GM13977 (cell line): ENCODE measurements at regions not wholly inside any gene's neighbourhood (a gene's known extent, or its start where the extent isn't known, plus 50 kb on each side); places are given as distances from the start of the nearest gene placed in this dataset.
"Not testable (repeated sequence)": the region's sequence is repeated elsewhere in the genome, so short reads cannot be mapped to it uniquely, and the experiment has no call there.

ENCODE experiments used
- DNase-seq: peaks from one replicate; pipeline ENCODE4 v3.0.0; 2012; ENCODE audit warnings: low spot score
- in situ Hi-C: fragments of 300-500 bp; cut with MboI; formaldehyde crosslinking; loops from one replicate; pipeline ENCODE4 v1.12.0; 2022; ENCODE audit warnings: low sequenced_read_pairs, low pct_unique_long_range_greater_than_20kb, mixed read lengths, inconsistent platforms; ENCODE audit not compliant: unreplicated experiment
- TF ChIP-seq, protein P1 (sequence below): IDR thresholded peaks from 2 replicates; pipeline ENCODE4 v1.5.1; 2012; ENCODE audit warnings: mild to moderate bottlenecking, control low read depth; ENCODE audit not compliant: insufficient read depth; ENCODE audit errors: extremely low read depth, missing control alignments

DNA sequence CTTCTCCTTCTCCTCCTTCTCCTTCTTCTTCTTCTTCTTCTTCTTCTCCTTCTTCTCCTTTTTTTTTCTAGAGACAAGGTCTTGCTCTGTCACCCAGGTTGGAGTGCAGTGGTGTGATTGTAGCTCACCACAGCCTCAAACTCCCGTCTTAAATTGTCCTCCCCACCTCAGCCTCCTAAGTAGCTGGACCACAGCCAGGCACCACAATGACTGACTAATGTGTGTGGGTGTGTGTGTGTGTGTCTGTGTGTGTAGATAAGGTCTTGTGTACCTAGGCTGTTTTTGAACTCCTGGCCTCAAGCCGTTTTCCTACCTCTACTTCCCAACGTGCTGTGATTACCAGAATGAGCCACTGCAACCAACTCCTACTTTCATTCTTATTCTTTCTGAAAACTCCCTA is 390.9 kb downstream of the ADAM29 start:
- TF ChIP-seq, protein P1, sequence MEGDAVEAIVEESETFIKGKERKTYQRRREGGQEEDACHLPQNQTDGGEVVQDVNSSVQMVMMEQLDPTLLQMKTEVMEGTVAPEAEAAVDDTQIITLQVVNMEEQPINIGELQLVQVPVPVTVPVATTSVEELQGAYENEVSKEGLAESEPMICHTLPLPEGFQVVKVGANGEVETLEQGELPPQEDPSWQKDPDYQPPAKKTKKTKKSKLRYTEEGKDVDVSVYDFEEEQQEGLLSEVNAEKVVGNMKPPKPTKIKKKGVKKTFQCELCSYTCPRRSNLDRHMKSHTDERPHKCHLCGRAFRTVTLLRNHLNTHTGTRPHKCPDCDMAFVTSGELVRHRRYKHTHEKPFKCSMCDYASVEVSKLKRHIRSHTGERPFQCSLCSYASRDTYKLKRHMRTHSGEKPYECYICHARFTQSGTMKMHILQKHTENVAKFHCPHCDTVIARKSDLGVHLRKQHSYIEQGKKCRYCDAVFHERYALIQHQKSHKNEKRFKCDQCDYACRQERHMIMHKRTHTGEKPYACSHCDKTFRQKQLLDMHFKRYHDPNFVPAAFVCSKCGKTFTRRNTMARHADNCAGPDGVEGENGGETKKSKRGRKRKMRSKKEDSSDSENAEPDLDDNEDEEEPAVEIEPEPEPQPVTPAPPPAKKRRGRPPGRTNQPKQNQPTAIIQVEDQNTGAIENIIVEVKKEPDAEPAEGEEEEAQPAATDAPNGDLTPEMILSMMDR: no peak
- in situ Hi-C loops: no loop called here
- DNase-seq: no peak

DNA sequence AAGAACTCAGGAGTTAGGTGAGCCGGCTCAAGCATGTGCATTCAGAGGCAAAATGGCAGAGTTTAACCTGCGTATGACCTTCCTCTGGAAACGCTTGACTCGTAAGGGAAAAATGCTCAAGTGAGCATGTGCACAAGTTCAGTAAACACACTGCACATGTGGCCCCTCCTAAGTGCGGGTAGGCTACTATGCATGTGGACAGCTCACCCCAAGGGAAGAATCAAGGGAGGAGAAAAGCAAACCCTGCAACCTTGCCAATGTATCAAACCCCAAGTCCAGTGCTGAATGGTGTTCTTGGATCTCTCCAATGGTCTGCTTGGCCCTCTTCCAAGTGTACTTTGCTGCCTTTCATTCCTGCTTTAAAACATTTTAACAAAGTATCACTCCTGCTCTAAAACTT is 407.1 kb downstream of the ADAM29 start:
- in situ Hi-C loops: no loop called here
- DNase-seq: no peak
- TF ChIP-seq, protein P1: no peak

DNA sequence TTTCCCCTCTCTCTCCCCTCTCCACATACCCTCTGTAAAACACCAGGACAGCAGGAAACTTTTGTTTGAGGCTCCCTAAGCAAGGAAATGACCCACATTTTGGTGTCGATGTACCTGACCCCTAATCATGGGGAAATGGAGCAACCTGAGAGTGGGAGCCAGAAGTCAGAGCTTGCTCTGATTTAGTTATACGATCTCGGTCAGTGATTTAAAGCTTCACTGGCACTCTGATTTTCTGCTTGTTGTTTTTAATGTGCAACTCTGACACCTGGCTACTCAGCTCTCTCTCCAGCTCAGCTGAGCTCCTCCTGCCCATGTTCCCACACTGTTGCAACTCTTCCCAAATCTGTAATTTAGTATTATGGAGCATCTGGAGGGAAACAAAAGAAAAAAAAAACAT is 408.6 kb downstream of the ADAM29 start:
- in situ Hi-C loops: no loop called here
- TF ChIP-seq, protein P1: no peak
- no peak for DNase-seq

DNA sequence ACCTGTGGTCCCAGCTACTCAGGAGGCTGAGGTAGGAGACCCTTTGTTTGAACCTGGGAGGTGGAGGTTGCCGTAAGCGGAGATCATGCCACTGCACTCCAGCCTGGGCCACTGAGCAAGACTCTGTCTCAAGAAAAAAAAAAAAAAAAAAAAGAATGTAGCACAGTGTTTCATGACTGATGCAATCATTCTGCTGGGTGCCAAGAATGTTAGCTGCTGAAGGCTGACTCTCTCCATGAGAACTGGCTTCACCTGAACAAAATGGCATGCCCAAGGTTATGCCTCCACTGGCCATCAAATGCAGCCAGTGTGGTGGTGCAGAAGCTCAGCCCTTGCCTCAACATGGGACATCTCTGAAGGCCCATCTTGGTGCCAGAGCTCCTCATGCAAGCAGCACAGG is 412.1 kb downstream of the ADAM29 start:
- TF ChIP-seq, protein P1: no peak
- no peak for DNase-seq
- in situ Hi-C loops: no loop called here

DNA sequence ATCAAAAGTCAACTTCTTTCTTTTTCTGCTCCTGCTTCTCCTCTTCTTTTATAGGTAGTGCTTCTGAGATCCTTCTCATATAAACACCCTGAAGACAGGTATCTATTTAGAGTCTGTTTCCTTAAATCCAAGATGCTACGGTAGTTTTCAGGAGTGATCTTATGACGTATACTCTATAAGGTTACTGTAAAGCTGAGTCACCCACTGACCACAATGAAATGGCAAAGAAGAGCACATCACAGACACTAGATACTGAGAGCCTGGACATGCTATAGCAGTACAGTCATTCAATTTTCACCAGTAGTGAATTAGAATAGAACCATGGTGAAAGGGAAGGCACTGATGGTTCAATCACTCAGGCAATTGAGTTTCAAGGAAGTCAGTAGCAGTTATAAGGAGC is 412.5 kb downstream of the ADAM29 start:
- TF ChIP-seq, protein P1: no peak
- in situ Hi-C loops: no loop called here
- DNase-seq: no peak

DNA sequence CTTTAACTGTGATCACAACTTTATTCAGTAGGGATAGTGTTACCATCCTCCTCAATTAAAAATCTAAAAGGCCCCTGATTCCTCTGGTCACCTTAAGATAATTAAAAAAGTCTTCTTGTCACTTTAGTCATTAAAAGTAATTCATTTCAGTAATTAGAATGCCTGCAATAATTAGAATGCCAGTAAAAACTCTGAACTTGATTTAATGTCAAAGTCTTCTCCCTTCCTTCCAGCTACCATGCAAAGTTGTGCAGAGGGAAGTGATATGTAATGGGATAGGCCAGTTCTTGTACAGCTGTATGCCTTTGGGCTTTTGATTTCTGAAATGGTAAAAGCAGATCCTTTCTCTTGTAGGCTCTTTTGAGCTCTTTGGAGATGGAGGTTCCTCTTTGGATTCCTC is 417.2 kb downstream of the ADAM29 start:
- DNase-seq: no peak
- in situ Hi-C loops: no loop called here
- TF ChIP-seq, protein P1: no peak

DNA sequence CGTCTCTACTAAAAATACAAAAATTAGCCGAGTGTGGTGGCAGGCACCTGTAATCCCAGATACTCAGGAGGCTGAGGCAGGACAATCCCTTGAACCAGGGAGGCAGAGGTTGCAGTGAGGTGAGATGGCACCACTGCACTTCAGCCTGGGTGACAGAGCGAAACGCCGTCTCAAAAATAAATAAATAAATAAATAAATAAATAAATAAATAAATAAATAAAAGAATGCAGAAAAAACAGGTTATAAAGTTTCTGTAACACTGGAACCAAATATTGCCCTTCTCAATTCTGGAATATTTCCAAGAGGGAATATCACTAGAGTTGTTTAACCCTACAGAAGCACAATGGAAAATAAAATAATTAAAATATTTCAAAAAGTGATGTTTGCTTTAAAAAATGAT is 418.4 kb downstream of the ADAM29 start:
- DNase-seq, in situ Hi-C loops: not testable (repeated sequence)
